Keratinocyte (primary cell): ENCODE measurements at regions not wholly inside any gene's neighbourhood (a gene's known extent, or its start where the extent isn't known, plus 50 kb on each side); places are given as distances from the start of the nearest gene placed in this dataset.

Experiments used
- DNase-seq: peaks from one replicate; pipeline ENCODE4 v3.0.0-alpha.2; 2011; ENCODE audit warnings: low read depth, missing footprints, low spot score
- FAIRE-seq: peaks from 2 replicates; lab custom pipeline; 2011; peaks lifted over from hg19 to GRCh38; lab: Jason Lieb, UNC
- H2AFZ ChIP-seq: 2 replicates; pipeline ENCODE4 v1.6.0; 2012; ENCODE audit warnings: low read length, control low read depth, inconsistent platforms; ENCODE audit not compliant: control insufficient read depth
- H3K27ac ChIP-seq: 2 replicates; pipeline ENCODE4 v1.5.1; 2011; ENCODE audit warnings: low read length; ENCODE audit not compliant: control insufficient read depth, insufficient read depth
- H3K27me3 ChIP-seq: 3 replicates; pipeline ENCODE4 v1.6.0; 2011; ENCODE audit warnings: low read length; ENCODE audit not compliant: control insufficient read depth, insufficient read depth; ENCODE audit errors: extremely low read depth
- H3K36me3 ChIP-seq, 2 experiments: 2 replicates in 1 of 2; 3 replicates in 1 of 2; pipeline ENCODE4 v1.5.1; 2011; ENCODE audit warnings: low read length in 2 of 2, mild to moderate bottlenecking in 1 of 2; ENCODE audit not compliant: control insufficient read depth in 2 of 2, insufficient read depth in 2 of 2; ENCODE audit errors: extremely low read depth in 1 of 2
- H3K4me1 ChIP-seq: 3 replicates; pipeline ENCODE4 v1.5.1; 2011; ENCODE audit warnings: low read length; ENCODE audit not compliant: control insufficient read depth, insufficient read depth; ENCODE audit errors: extremely low read depth
- H3K4me2 ChIP-seq: 3 replicates; pipeline ENCODE4 v1.6.0; 2011; ENCODE audit warnings: low read depth, low read length; ENCODE audit not compliant: control insufficient read depth, insufficient read depth; ENCODE audit errors: extremely low read depth
- H3K4me3 ChIP-seq, 3 experiments: fragments of 200-600 bp in 1 of 3; sonication (generic) in 1 of 3; 2 replicates in 2 of 3; 3 replicates in 1 of 3; pipeline ENCODE4 v1.5.1; 2011 to 2016; ENCODE audit warnings: low read length in 3 of 3, mild to moderate bottlenecking in 3 of 3, control low read depth in 2 of 3, inconsistent platforms in 1 of 3, low read depth in 1 of 3, mixed read lengths in 1 of 3, mixed run types in 1 of 3, moderate library complexity in 1 of 3; ENCODE audit not compliant: control insufficient read depth in 2 of 3, insufficient read depth in 2 of 3; ENCODE audit errors: extremely low read depth in 1 of 3
- H3K79me2 ChIP-seq: 2 replicates; pipeline ENCODE4 v1.6.0; 2012; ENCODE audit warnings: low read length; ENCODE audit not compliant: control insufficient read depth, insufficient read depth
- H3K9ac ChIP-seq: 3 replicates; pipeline ENCODE4 v1.6.0; 2011; ENCODE audit warnings: low read length; ENCODE audit not compliant: control insufficient read depth, insufficient read depth; ENCODE audit errors: extremely low read depth
- H3K9me1 ChIP-seq: 3 replicates; pipeline ENCODE4 v1.6.0; 2011; ENCODE audit warnings: low read length; ENCODE audit not compliant: control insufficient read depth, insufficient read depth; ENCODE audit errors: extremely low read depth
- H3K9me3 ChIP-seq: 2 replicates; pipeline ENCODE4 v1.5.1; 2012; ENCODE audit warnings: low read depth, low read length; ENCODE audit not compliant: control insufficient read depth
- H4K20me1 ChIP-seq: 3 replicates; pipeline ENCODE4 v1.6.0; 2011; ENCODE audit warnings: low read length; ENCODE audit not compliant: control insufficient read depth, insufficient read depth; ENCODE audit errors: extremely low read depth
- EZH2 ChIP-seq: IDR thresholded peaks from one replicate; pipeline ENCODE4 v1.6.1; 2012; ENCODE audit warnings: inconsistent platforms, mild to moderate bottlenecking, low read length, moderate library complexity
- dilution Hi-C: fragments of 300-500 bp; cut with MboI; formaldehyde crosslinking; loops from one replicate; pipeline ENCODE4 v1.7.0; 2020; ENCODE audit warnings: low sequenced_read_pairs; ENCODE audit not compliant: extremely low pct_ligation_motif_present
- TF ChIP-seq, protein P1 (sequence below), 3 experiments: IDR thresholded peaks in 1 of 3; conservative IDR thresholded peaks in 1 of 3; optimal IDR thresholded peaks in 1 of 3; 2 replicates in 2 of 3; 3 replicates in 1 of 3; pipeline versions ENCODE3 to v1.5.1; 2011; ENCODE audit warnings: low read length in 3 of 3, mild to moderate bottlenecking in 3 of 3, moderate library complexity in 2 of 3, control low read depth in 1 of 3, inconsistent platforms in 1 of 3; ENCODE audit not compliant: insufficient read depth in 2 of 3; ENCODE audit errors: extremely low read depth in 1 of 3

DNA sequence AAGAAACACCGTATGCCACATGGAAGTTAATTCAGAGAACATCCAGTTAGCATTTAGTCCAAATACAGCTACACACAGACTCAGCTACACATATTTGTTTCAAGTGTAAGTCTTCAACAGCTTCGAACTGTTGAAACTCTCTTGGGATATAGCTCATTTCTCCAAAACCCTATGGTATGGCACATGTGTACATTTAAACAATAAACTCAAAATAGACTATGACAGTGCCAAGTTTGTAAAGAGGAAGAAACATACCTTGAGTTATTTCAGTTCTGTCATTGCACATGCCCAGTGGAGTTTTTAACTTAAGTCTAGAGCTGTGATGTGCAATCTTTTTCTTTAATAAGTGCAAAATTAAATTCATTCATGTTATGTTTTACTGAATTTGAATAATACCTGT, 155.1 kb upstream of the RAI14 start:
- no peak overlapping the region for H3K4me3 ChIP-seq
- no peaks in the 10 kb centered on the region for H4K20me1 ChIP-seq
- FAIRE-seq: no peak
- no peaks in the 10 kb centered on the region for H3K9me1 ChIP-seq
- no peaks in the 10 kb centered on the region for H3K27me3 ChIP-seq
- no peak overlapping the region for H3K4me2 ChIP-seq
- dilution Hi-C loops: no loop called here
- H3K36me3 ChIP-seq: no peaks in the 10 kb centered on the region
- TF ChIP-seq EZH2: no peak
- TF ChIP-seq, protein P1, sequence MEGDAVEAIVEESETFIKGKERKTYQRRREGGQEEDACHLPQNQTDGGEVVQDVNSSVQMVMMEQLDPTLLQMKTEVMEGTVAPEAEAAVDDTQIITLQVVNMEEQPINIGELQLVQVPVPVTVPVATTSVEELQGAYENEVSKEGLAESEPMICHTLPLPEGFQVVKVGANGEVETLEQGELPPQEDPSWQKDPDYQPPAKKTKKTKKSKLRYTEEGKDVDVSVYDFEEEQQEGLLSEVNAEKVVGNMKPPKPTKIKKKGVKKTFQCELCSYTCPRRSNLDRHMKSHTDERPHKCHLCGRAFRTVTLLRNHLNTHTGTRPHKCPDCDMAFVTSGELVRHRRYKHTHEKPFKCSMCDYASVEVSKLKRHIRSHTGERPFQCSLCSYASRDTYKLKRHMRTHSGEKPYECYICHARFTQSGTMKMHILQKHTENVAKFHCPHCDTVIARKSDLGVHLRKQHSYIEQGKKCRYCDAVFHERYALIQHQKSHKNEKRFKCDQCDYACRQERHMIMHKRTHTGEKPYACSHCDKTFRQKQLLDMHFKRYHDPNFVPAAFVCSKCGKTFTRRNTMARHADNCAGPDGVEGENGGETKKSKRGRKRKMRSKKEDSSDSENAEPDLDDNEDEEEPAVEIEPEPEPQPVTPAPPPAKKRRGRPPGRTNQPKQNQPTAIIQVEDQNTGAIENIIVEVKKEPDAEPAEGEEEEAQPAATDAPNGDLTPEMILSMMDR (optimal IDR thresholded peaks at IDR 0.05 in 1 of 3, IDR thresholded peaks at IDR 0.05 in 1 of 3, conservative IDR thresholded peaks at IDR 0.05 in 1 of 3; ENCODE audit: extremely low read depth in 1 of 3, insufficient read depth in 2 of 3, low read length in 3 of 3): no peak
- no peak for DNase-seq
- no peaks in the 10 kb centered on the region for H3K79me2 ChIP-seq
- no peak overlapping the region for H2AFZ ChIP-seq
- H3K9ac ChIP-seq: no peak overlapping the region
- no peaks in the 10 kb centered on the region for H3K9me3 ChIP-seq
- H3K27ac ChIP-seq: no peak overlapping the region
- H3K4me1 ChIP-seq: peaks cover 20% of the 10 kb centered on the region

DNA sequence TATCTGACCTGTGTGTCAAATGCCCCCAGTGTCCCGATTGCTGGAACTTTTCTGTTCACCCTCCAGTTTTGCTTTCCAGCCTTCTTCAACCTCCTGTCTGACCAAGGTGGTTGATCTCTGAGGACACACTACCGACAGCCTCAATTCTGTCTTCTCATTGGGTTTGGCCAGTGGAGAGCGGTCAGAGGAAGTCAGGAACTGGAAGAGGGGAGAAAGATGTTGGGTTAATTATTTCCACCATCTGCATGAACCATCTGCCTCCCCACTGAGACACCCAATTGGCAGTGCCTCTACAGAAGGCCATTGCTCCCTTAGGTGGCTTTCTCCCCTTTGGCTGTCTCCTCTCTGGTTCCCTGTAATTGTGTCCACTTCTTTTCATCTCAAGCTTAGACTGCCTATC, 154.3 kb upstream of the RAI14 start:
- no peak overlapping the region for H3K4me2 ChIP-seq
- DNase-seq (no peak), FAIRE-seq (no peak)
- no peaks in the 10 kb centered on the region for H3K27me3 ChIP-seq
- TF ChIP-seq, protein P1 (optimal IDR thresholded peaks at IDR 0.05 in 1 of 3, IDR thresholded peaks at IDR 0.05 in 1 of 3, conservative IDR thresholded peaks at IDR 0.05 in 1 of 3; ENCODE audit: extremely low read depth in 1 of 3, insufficient read depth in 2 of 3, low read length in 3 of 3): no peak
- TF ChIP-seq EZH2: no peak
- H3K27ac ChIP-seq: no peak overlapping the region
- no peaks in the 10 kb centered on the region for H3K36me3 ChIP-seq
- H3K9ac ChIP-seq: no peak overlapping the region
- no peaks in the 10 kb centered on the region for H3K9me3 ChIP-seq
- dilution Hi-C loops: no loop called here
- no peaks in the 10 kb centered on the region for H3K9me1 ChIP-seq
- no peaks in the 10 kb centered on the region for H4K20me1 ChIP-seq
- no peak overlapping the region for H2AFZ ChIP-seq
- H3K79me2 ChIP-seq: no peaks in the 10 kb centered on the region
- H3K4me1 ChIP-seq: peaks cover 20% of the 10 kb centered on the region
- H3K4me3 ChIP-seq: no peak overlapping the region
